Parathyroid adenoma (tissue), 2 donors: ENCODE measurements at regions not wholly inside any gene's neighbourhood (a gene's known extent, or its start where the extent isn't known, plus 50 kb on each side); places are given as distances from the start of the nearest gene placed in this dataset.

Source experiments
- H2AFZ ChIP-seq: fragments of 300-600 bp; sonication (generic); one replicate; pipeline ENCODE4 v1.7.0; 2017; ENCODE audit warnings: antibody characterized with exemption, mild to moderate bottlenecking
- H3K27ac ChIP-seq: fragments of 300-600 bp; sonication (generic); one replicate; pipeline ENCODE4 v1.7.0; 2017
- H3K27me3 ChIP-seq: fragments of 300-600 bp; sonication (generic); one replicate; pipeline ENCODE4 v1.7.0; 2017; ENCODE audit warnings: low read length; ENCODE audit not compliant: control insufficient read depth, insufficient read depth
- H3K36me3 ChIP-seq: fragments of 300-600 bp; sonication (generic); one replicate; pipeline ENCODE4 v1.7.0; 2017; ENCODE audit warnings: low read length; ENCODE audit not compliant: control insufficient read depth, insufficient read depth
- H3K4me1 ChIP-seq: fragments of 300-600 bp; sonication (generic); one replicate; pipeline ENCODE4 v1.7.0; 2017; ENCODE audit warnings: control low read depth
- H3K4me2 ChIP-seq: fragments of 300-600 bp; sonication (generic); one replicate; pipeline ENCODE4 v1.7.0; 2017; ENCODE audit warnings: low read length
- H3K4me3 ChIP-seq: fragments of 300-600 bp; sonication (generic); one replicate; pipeline ENCODE4 v1.7.0; 2017; ENCODE audit warnings: low read depth, low read length
- H3K79me2 ChIP-seq: fragments of 300-600 bp; sonication (generic); one replicate; pipeline ENCODE4 v1.7.0; 2017; ENCODE audit warnings: control low read depth
- H3K9ac ChIP-seq: fragments of 300-600 bp; sonication (generic); one replicate; pipeline ENCODE4 v1.7.0; 2017; ENCODE audit warnings: mild to moderate bottlenecking
- H3K9me3 ChIP-seq: fragments of 300-600 bp; sonication (generic); one replicate; pipeline ENCODE4 v1.7.0; 2017; ENCODE audit warnings: low read length; ENCODE audit not compliant: control insufficient read depth
- TF ChIP-seq, protein P1 (sequence below): fragments of 300-600 bp; sonication (generic); IDR thresholded peaks from one replicate; pipeline ENCODE4 v1.7.0; 2017; ENCODE audit warnings: antibody characterized with exemption, mild to moderate bottlenecking
- donor health status: primary hyperparathyroidism.

DNA sequence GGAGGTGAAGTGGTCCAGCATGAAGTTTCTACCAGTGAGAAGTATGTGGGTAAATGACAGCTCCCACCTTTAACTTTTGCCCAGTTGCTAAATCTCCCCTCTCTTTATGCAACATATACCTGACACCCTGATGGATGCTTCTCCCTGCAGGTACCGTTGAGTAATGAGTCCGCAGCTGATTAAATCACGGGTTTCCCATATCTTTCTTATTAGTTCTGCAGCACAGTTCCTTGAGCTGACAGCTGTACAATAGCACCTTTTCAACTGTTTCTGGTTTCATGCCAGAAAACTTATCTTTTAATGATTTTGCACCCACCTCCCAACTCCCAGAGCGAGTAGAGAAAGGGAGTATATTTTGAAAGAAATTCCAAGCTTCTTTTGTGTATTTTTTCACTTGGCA is 161.0 kb upstream of the TUT7 start:
- H3K4me1 ChIP-seq, result no peaks in the 10 kb centered on the region
- H3K27me3 ChIP-seq, result no peaks in the 10 kb centered on the region
- no peak overlapping the region for H3K27ac ChIP-seq
- no peak overlapping the region for H3K4me3 ChIP-seq
- no peaks in the 10 kb centered on the region for H3K9me3 ChIP-seq
- H3K4me2 ChIP-seq, result no peak overlapping the region
- no peaks in the 10 kb centered on the region for H3K36me3 ChIP-seq
- TF ChIP-seq, protein P1, sequence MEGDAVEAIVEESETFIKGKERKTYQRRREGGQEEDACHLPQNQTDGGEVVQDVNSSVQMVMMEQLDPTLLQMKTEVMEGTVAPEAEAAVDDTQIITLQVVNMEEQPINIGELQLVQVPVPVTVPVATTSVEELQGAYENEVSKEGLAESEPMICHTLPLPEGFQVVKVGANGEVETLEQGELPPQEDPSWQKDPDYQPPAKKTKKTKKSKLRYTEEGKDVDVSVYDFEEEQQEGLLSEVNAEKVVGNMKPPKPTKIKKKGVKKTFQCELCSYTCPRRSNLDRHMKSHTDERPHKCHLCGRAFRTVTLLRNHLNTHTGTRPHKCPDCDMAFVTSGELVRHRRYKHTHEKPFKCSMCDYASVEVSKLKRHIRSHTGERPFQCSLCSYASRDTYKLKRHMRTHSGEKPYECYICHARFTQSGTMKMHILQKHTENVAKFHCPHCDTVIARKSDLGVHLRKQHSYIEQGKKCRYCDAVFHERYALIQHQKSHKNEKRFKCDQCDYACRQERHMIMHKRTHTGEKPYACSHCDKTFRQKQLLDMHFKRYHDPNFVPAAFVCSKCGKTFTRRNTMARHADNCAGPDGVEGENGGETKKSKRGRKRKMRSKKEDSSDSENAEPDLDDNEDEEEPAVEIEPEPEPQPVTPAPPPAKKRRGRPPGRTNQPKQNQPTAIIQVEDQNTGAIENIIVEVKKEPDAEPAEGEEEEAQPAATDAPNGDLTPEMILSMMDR, result no peak
- H3K9ac ChIP-seq, result no peak overlapping the region
- H3K79me2 ChIP-seq, result no peaks in the 10 kb centered on the region
- H2AFZ ChIP-seq, result no peak overlapping the region

DNA sequence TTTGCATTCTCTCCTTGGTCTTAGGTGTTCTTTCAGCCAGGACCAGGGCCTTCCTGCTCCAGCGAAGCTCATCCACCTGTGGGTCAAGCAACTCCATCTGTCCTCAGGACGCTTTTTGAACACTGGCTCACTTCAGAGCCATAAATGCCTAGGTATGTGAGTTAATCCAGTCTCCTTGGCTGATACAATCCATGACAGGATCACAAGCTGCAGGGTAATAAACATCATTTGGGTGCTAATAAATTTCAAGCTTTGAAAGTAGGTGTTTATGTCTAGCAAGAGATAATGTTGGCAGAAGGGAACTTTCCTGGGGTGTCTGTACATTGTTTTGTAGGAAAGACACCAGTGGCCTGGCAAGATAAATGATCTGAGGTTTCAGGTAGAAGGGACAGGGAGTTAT is 159.2 kb upstream of the TUT7 start:
- no peak overlapping the region for H3K4me2 ChIP-seq
- TF ChIP-seq, protein P1, result no peak
- H3K79me2 ChIP-seq, result no peaks in the 10 kb centered on the region
- H3K27me3 ChIP-seq, result no peaks in the 10 kb centered on the region
- H2AFZ ChIP-seq, result no peak overlapping the region
- no peaks in the 10 kb centered on the region for H3K4me1 ChIP-seq
- no peak overlapping the region for H3K9ac ChIP-seq
- H3K27ac ChIP-seq, result no peak overlapping the region
- no peak overlapping the region for H3K4me3 ChIP-seq
- no peaks in the 10 kb centered on the region for H3K36me3 ChIP-seq
- no peaks in the 10 kb centered on the region for H3K9me3 ChIP-seq

- Histone ChIP-seq H3K27ac (no peak overlapping the region), H3K9ac (no peak overlapping the region), H2AFZ (no peak overlapping the region), H3K4me2 (no peak overlapping the region), H3K27me3 (no peaks in the 10 kb centered on the region), H3K9me3 (no peaks in the 10 kb centered on the region), H3K79me2 (no peaks in the 10 kb centered on the region), H3K4me1 (no peaks in the 10 kb centered on the region), H3K36me3 (no peaks in the 10 kb centered on the region), H3K4me3 (no peak overlapping the region)
- TF ChIP-seq, protein P1, result no peak
Measured at GRCh38 chr9:86512929-86513328, 158.7 kb upstream of the TUT7 start.

DNA sequence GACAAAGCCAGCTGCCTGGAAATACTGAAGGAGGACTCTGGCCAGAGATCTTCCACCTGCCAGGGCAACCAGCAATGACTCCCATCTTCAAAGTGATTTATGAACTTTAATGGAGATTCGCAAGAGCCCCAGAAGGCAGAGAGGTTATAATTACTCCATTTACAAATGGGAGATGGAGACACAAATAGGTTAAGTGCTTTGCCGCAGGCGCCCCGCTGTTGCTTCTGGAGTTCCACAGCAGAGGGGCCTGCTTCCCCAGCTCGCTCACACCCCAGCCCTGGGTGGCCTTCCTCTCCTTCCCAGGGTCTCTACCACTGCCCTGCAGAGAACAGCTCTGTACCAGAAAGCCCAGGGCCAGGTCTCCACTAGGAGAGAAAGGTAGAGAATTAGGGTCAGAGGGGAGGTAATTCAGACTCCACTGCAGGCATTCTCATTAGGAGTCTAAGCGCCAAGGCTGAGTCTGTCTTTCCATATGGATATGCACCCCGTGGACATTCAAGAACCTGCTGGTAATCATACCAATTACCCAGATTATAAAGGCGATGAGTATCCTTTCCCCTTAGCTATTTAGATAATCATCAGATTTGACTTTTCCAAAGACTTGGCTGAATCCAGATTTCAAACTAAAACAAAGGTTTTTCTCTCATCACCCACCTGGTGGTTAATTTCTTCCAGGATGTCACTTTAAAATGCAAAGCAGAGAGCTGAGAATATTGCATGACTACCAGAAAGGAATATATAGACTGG is 157.6 kb upstream of the TUT7 start:
- Histone ChIP-seq H3K27me3 (no peaks in the 10 kb centered on the region), H3K4me2 (no peak overlapping the region), H3K9ac (no peak overlapping the region), H3K27ac (no peak overlapping the region), H2AFZ (no peak overlapping the region), H3K79me2 (no peaks in the 10 kb centered on the region), H3K9me3 (no peaks in the 10 kb centered on the region), H3K4me3 (no peak overlapping the region), H3K4me1 (no peaks in the 10 kb centered on the region), H3K36me3 (no peaks in the 10 kb centered on the region)
- TF ChIP-seq, protein P1, result no peak
